Hindlimb muscle (tissue), 1 donor: ENCODE measurements at regions not wholly inside any gene's neighbourhood (a gene's known extent, or its start where the extent isn't known, plus 50 kb on each side); places are given as distances from the start of the nearest gene placed in this dataset.

ENCODE experiments used
- DNase-seq: peaks from one replicate; pipeline ENCODE4 v3.0.0-alpha.2; 2013

DNA sequence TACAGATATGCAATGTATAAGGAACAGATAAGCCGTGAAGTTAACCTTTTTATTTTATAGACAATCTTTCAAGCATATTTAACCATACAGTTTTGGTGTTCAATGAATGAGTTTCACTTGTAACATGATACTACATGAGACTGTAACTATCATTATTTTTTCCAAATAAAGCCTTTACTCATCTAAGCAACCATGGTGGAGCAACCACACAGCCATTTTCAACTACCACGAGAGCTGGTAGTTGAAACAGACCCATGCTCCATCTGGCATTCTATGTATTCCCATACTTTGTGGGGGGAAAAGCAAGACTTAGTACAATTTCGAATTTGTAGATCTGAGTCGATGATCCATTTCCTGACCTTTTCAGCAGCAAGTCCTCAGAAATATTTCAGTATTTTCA, 159.3 kb upstream of the RND3 start:
- no peak for DNase-seq

DNA sequence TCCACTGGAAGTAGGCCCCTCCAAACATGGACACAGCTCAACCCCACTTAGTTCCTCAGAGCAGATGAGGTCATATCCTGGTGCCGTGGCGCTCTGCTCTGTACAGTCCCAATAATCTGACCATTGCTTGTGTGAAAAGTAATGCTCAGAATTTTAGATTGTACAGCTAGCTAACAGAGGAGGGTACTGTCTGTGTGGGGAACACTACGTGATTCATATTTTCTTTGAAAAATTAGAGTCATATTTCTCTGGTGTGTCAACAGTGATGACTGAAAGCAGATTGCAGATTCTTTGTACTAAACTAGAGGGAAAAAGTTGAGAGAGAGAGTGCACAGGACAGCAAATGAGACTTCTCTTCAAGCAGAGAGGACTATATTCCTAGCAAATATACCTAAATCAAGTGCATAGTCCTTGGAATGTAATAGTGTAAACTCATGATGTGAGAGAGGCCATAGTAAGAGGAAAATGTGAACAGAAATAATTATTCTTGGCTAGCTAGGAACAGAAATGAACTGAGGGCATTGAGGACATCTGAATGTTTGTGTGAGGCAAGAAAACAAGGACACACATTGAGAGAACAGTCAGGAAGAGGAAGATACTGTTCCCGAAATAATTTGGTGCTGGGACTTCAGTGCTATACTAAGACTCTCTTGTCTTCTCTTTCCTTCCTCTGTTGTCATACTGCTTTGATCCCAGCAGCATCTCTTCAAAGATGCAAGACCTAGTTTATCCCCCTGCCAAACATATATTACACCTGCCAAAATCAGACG, 157.0 kb upstream of the RND3 start:
- DNase-seq: no peak

DNA sequence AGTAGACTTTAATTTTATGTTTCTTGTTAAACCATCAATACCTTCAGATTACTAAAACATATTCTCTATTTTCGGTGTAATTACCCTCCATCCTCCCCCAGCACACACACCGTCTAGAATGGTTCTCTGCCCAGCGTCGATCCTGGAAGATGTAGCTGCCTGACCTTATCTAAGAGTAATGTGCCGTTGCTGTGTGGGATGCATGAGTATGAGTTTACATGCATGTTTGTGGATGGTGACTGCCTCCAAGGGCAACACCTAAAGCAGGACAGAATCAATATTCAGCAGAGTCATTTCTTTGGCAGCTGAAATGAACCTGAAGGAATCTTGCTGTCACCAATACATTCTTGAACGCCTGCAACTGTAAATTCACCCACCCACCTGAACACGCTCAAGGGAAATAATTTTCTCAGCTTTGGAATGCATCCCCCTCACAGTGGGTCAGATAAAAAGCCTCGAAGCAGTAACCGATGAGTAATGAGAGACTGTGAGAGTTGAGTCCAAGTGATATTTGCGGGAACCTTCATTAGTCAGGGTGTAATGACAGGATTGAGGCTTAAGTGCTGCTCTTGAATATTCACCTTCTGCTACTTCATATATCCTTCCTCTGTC, 155.8 kb upstream of the RND3 start:
- DNase-seq: no peak

DNA sequence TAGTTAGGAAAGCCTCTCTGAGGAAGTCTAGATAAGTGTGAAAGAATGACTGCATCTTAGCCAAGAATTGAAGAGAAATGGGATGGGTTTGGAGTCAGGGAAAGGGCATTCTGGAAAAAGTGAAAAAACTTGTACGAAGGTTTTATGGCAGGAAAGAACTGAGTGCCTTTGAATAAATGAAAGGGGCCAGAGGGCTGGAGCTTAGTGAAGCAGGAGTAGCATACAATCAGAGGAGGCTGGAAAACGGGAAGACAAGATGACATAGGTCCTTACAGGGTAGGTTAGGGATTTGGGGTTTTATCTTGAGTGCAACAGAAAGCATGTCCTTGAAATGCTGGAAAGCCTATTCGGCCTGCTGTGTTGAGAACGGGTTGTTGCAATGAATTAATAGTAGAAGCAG, 152.6 kb upstream of the RND3 start:
- no peak for DNase-seq

DNA sequence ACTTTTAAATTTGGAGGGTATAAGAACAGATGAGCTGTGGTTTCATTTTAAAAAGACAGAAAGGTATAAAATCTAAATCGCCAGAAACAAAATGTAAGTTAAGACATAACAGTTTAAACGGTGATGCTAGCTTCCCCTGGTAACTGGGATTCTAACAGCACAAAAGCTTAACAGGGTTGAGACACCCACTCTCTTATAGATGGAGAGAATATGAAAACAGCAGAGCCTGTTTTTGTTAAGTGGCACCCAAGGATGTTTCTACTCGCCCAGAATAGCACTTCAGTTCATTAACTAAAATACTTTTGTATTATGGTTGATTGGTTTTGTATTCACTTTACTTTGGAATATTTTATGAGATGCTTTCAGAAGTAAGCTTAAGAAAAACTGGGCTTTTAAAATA, 151.9 kb upstream of the RND3 start:
- DNase-seq: no peak

DNA sequence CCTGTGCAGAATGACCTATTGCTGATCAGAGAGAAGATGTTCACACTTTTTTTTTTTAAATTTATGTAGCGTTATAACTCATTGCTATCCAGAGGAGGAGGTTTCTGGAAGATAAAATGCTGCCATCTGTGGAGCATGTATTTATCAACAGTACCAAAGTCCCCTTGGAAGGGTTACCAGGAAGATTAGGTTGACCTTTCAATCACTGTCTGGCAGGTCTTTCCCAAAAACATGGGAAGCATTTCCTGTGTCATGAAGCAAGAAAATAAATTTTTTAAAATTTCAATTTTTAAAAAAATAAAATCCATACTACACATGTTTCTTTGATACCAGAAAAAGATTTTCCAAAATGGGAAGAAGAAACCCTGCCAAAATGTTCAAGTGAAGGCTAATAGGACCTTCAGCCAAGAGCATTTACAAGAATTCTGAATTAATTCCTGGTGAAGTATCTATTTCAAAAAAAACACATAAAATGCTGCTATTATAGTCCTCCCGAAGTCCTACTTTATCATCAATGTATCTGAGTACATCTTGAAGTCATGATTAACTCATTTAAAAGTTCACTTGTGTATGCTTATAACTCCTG, 143.9 kb upstream of the RND3 start:
- DNase-seq: no peak

DNA sequence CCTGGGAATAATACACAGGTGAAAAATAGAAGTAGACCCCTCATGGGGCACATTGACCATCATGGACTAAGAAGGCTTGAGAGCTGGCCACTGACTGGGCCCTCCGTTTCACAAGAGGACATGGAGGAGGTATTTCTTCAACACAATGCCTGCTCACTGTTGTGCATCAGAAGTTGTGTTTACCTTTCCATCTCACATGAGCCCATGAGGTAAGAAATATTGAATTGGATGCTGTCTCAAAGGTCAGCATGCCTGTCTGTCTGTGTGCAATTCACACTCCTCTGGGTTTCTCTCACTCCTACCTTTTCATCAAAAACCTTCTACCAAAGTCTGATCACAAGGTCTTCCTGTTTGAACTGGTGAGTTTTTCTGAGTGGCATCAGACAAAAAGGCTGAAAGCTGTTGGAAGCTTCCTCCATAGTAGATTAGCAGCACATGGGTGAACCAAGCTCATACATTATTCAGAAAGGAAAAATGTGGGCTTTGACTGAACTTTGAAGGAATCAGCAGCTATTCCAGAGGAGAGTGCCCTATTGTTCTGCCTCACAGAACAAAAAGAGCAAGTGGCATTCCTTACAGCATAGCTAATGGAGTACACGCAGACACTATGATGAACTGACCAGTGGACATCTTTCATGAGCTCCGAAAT, 143.2 kb upstream of the RND3 start:
- DNase-seq: no peak

DNA sequence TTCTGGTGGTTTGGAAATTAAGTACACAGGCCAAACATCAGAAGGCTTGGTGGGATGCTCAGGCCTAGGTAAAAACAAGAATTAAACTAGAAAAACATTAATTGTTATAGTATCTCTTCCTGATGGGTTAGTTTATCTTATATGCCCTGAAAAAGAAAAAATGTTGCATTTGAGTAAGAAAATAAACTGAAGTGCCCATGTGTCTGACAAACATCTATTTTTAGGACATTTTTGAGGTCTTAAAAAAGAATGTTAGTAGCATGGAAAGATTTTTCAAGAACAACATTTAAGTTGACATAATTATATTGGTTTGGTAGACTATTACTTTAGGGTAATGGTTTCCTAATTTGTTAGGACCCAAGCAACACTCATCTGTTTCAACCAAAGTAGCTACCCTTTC, 140.1 kb upstream of the RND3 start:
- no peak for DNase-seq

DNA sequence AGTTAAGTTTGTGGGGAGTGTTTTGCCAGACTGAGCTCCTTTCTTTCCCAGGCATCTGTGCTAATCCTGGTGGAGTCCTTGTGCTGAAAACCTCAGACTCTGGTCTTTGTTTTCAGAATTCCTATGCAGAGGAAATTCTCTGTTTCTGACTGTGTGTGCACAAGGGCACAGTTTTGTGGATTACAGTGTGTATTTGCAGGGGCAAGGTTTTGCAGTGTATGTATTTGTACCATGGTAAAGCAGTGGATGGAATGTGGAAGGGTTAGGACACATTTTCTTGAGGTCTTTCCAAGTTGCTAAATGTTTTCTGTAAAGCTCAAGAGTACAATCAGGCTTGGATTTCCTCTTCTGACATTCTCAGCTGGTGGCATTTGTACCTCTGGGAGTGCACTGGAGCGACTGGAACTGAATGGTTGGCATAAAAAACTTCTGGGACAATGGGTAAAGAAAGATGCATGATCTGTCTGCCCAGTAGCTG, 139.5 kb upstream of the RND3 start:
- no peak for DNase-seq

DNA sequence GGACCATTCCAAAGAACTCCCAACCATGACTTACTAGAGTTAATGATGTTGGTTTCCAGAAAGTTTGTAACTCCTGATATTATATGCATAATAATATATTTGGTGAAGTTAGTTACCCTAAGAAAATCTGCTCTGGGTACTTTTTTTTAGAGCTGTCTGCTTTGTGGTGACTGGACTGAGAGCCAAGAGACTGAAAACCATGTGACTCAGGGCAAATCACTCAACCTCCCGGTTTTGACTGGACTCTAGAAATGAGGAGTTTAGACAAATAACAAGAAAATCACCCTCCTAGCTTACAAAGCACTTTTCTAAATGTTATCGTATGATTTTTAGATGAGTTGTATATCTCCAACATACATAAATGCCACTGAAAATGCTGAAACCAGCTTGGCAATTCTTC, 138.3 kb upstream of the RND3 start:
- no peak for DNase-seq

DNA sequence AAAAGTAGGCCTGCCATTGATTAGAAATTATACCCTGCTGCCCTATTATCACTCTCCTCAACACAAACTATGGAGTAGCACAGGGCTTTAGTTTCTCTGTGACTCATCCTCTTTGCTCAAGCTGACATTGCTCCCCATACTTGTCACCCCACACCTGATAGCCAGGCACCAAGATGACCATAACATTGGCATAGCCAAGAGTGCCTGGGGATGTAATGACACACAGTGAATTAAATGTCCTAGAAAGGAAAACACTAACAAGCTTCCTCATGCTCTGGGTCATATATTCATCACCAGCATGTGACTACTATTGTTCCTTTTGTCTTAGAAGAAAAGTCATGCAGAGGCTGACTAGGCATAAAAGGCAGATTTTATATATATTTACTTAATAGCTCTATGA, 137.8 kb upstream of the RND3 start:
- DNase-seq: no peak

DNA sequence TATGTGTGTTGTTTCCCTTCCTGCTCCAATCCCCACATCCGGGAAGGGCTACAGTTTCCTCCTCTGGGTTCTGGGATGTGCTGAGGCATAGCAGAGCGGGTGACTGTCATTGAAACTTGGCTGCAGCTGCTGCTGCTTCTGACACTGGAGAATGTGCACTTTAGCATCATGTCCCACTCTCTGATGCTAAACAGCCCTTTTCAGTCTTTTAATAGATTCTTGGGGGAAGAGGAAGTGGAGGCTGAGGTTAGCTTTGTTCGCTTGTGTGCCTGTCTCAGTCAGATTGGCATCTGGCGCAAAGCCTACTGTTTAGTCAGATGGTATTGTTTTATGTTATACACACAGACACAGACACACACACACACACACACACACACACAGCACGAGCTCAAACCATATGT, 136.5 kb upstream of the RND3 start:
- no peak for DNase-seq

DNA sequence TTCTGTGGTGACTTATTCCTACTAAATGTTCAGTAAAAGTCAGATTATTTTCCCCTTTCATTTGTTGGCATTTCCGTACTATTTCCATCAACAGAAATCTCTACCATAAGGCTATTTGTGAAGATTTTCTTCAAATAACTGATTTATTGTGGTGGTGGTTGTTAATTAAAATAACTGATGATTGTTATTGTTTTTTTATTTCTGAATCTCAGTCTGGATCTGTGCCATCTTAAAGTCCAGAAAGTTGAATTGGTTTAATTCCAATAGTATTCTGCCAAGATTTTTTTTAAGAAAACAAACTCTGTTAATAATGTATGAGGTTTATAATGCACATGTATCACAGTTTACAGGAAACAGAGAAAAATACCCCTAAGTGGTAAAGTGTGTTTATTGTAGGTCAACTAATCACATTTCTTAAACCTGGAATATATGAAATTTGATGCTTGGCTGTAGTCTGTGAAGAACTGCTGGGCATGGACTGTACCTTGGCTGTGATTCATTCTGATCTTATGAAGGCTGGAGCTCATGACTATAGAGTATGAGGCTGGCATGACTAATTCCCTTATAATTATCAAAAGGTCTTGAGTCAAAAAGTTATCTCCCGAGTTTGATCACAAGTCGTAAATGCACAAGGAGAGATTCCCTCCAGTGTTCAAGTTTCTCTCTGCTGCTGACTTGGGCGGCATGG, 134.2 kb upstream of the RND3 start:
- no peak for DNase-seq

DNA sequence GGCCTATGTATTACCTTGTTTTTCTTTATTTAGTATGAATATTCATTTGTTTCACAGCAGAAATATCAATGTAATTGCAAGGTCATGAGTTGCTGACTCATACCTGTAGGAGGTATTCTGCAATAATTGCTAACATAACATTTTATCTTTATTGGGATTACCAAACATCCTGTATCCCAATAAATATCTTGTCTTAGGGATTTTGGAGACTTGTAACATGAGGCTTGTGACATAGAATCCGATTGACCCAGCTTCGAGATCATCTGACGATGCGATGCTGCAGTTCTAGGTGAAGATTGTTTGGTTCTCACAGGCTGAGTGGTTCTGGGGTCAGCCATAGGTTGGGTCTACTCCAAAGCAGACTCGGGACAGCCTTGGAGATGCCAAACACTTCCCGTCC, 133.4 kb upstream of the RND3 start:
- no peak for DNase-seq

DNA sequence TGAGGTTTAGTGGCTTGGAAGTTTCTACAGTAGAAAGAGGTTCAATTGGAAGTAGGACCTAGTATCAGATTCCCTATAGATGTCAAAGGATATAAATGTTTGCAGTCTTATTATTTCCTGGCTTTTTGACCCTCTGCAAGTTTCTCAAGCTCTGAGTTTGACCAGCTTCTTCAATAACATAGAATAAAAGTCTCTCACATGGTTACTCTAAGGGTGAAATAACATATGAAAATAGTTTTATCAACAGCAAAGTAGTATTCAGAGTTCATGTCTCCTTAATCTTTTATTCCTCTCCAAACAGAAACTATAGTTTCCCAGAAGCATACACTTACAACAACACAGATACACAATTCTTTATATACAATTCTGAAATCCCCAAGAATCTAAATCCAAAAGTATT, 132.9 kb upstream of the RND3 start:
- no peak for DNase-seq

DNA sequence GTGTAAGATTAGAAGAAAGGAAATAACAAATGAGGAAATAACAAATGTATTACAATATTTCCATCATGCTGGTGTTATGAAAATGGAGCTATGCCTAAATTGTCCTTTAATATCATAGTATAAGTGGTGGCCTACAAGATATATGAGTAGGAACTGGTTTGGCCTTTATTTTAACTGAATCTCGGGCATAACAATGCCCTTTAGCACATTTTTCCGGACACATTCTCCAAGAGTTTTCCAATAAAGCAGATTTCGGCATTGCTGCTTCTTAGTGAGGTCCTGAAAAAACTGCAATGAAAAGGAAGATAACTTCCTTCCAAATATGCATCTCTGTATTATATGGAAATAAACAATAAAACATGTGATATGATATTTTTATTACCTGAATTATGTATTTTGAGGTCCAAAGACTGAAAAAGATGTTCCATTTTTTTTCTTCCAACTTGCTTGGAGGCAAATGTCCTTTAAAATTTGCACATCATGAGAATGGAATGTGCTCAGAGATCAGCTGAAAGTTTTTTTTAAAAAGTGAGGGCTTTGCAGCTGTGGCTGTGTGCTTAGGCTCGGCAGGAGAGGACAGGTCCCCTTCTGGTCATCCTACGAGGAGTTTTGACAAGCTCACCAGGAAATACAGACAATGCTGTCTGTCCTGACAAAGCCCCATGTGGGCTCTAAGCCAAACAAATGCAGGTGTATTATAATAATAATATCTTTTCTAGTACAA, 132.3 kb upstream of the RND3 start:
- no peak for DNase-seq

DNA sequence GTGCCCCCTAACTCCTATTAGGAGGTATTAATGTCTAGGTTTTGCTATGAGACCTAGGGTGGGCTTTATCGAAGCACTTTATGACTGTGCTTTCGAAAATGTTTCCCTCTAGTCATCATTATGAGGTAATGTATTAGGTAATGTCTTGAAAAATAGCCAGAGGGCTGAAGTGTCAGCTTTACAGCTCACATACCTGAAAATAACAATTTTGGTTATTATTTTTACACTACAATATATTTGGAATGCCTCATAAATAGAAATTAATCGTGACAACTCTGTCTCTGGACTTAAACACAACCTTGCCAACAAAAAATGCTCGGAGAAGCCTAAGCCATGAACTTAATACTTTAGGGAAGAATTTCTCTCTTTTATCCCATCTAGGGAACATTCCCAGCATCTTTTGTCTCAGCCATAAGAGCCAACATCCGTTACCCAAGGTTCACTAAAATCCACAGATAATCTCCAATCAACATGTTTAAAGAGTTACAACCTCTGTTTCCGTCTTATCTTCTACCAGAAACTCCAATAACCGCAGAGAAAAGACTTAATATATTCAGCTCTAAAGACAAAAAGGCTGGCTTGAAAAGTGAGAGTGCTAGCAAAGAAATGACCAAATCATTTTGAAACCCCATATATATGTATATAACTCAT, 130.9 kb upstream of the RND3 start:
- DNase-seq: no peak

DNA sequence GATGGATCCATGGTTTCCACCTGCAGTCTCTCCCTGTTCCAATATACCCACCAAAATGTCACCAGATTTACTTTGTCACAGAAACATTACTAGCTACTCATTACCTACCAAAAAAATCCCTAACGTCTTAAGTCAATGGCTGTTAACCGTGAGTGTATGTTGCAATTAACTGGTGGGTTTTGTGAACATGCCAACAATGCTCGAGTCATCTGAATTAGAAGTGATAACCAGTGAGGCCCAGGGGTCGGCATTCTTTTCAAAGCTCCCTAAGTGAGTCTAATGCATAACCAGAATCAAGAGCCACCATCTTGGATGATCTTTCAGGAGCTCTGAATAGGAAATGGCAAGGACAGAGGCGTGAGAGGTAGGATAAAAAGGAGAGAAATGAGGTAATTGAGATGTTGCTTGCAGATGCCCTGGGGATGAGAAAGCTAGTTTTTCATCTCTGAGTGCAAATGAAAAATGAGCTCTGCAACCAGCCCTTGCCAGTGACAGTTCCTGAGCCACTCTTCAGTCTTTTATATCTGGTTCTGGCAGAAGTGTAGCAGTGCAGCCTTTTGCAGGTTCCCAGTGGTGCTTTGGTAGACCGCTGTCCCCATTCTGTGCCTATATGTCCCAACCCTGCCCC, 130.0 kb upstream of the RND3 start:
- no peak for DNase-seq

DNA sequence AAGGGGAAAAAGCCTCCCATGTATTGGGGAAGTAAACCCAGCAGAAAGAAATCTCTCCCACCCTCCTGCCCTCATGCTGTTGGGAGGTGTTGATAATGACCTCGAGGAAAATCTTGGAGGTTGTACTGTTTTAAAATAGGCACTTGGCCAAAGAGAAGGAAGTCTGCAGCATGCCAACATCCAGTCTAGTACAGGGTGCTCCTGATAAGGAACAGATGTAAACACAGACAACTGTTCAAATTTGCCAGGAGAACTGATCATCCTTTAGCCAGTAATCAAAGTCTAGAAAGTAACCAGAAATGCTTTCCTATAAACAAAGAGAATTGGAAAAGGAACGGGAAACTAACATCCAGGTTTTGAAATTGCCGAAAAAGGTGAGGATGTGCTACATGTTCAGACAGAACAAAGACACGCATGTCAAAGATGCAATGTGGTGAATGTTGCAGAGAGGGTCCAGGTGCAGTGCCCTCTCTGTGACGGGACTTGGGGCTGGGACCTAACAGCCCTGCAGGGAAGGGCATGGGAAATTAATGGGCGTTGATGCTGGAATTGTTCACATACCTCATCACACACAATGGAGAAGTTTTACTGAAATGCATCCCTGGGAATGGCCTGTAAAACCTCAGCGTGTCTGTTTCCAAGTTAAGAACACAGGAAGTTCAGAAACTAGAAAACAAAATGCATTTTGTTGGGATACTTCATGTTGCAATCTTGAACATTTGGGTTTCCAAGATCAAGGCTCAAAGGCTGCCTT, 125.7 kb upstream of the RND3 start:
- no peak for DNase-seq

DNA sequence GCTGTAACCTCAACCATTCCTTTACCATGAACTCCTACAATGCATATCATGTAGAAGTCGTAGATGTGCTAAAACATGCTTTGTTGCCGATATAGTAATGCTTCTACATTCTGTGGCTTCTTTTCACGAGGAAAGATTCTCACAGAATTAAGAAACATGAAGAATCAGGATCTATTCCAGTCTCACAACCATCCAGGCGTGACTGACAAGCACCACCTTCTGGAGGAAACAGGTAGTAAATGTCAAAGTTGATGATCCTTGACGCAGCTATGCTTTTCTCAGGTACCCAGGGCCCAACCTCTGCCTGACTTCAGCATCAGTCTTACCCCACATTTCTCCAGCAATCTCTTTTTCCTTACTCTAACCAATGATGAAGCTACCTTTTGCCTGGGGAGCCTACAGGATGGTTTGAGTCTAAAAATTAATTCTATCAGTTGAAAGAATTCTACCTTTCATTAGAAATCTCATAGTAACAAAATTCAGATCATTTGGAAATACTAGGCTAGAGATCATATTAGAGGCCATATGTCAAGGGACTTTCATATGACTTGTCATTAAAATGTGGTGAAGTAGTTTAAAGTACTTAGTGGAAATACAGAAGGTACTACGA, 123.3 kb upstream of the RND3 start:
- DNase-seq: no peak
